A549 (cell line): ENCODE measurements at regions not wholly inside any gene's neighbourhood (a gene's known extent, or its start where the extent isn't known, plus 50 kb on each side); places are given as distances from the start of the nearest gene placed in this dataset.

Source experiments
- CHD2 ChIP-seq: fragments of 150-350 bp; IDR thresholded peaks from 2 replicates; pipeline ENCODE4 v1.6.1; 2014; ENCODE audit warnings: low read length; ENCODE audit not compliant: partially characterized antibody
- JUN ChIP-seq, 2 experiments: fragments of >200 bp; sonication (Bioruptor Twin); formaldehyde crosslinking; IDR thresholded peaks; 2 replicates in 1 of 2; 3 replicates in 1 of 2; pipeline ENCODE4 v1.6.1; 2016 to 2017
- NPAS2 ChIP-seq: fragments of 250-450 bp; sonication (Bioruptor Pico); IDR thresholded peaks from 2 replicates; pipeline ENCODE4 v1.8.0; 2022; ENCODE audit warnings: mild to moderate bottlenecking, moderate library complexity, borderline replicate concordance
- POLR2A ChIP-seq: IDR thresholded peaks from 2 replicates; pipeline ENCODE4 v1.6.1; 2012; ENCODE audit warnings: mild to moderate bottlenecking, low read length

DNA sequence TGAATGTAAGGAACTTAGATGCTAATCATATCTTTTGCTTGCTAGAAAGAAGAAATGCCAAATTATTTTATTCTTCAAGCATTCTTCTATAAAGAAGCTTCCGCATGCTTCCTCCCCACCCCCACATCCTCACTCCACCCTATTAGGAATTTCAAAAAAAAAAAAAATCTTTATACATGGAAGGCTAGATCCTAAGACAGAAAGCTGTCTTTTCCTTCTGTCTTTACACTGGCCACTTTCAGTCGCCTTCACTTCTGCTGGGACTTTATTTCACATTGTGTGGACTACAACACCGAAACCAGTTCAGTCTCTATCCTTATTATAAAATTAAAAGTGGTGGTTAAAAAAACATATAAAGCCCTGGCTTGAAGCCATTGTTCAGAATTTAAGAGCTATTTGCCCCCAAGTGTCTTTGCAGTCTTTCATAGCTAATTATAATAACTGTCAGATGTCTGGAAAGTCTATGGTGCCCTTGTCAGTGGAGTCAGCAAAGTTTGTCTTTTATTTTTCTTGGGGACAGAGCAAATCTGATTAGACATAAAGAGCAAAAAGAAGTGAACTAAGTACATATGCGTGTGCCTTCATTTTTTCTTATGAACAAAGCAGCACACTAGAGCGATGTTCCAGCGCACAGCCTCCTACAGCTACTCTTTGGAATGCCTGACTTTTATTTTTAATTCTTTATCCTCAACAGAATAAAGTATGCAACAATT is 297.7 kb downstream of the PTPRC start:
- TF ChIP-seq NPAS2 (CRISPR knock-in tag) (no peak), JUN (IDR thresholded peaks at IDR 0.05) (no peak), POLR2A (no peak), CHD2 (no peak)
